T-helper 2 cell treated with Interferon-gamma antibody and Interleukin-4, amounts not matched to agents 5 μg/mL and 100 μg/mL, for 36 hours (primary cell): ENCODE measurements at regions not wholly inside any gene's neighbourhood (a gene's known extent, or its start where the extent isn't known, plus 50 kb on each side); places are given as distances from the start of the nearest gene placed in this dataset.
A peak's percentile ranks its signal among the peaks of the same experiment; 100 is the strongest.
"Not testable (repeated sequence)": the region's sequence is repeated elsewhere in the genome, so short reads cannot be mapped to it uniquely, and the experiment has no call there.

Experiments
- DNase-seq: peaks from one replicate; pipeline ENCODE4 v3.0.0; 2021; ENCODE audit warnings: low spot score
- H3K27ac Mint-ChIP-seq: one replicate; pipeline ENCODE4 v1.8.0; 2021; ENCODE audit warnings: mild to moderate bottlenecking, mixed read lengths
- H3K27me3 Mint-ChIP-seq: one replicate; pipeline ENCODE4 v1.8.0; 2021; ENCODE audit warnings: low read depth, mixed read lengths
- H3K36me3 Mint-ChIP-seq: one replicate; pipeline ENCODE4 v1.8.0; 2021; ENCODE audit warnings: low read depth, mixed read lengths
- H3K4me1 Mint-ChIP-seq: one replicate; pipeline ENCODE4 v1.8.0; 2021; ENCODE audit warnings: low read depth, mixed read lengths
- H3K4me3 Mint-ChIP-seq: one replicate; pipeline ENCODE4 v1.8.0; 2022; ENCODE audit warnings: mild to moderate bottlenecking, moderate library complexity, mixed read lengths
- H3K9me3 Mint-ChIP-seq: one replicate; pipeline ENCODE4 v1.8.0; 2021; ENCODE audit warnings: mixed read lengths

- Mint-ChIP-seq H3K4me3 (no peak overlapping the region), H3K27me3 (no peaks in the 10 kb centered on the region), H3K36me3 (no peaks in the 10 kb centered on the region), H3K4me1 (no peaks in the 10 kb centered on the region), H3K27ac (no peak overlapping the region), H3K9me3 (no peaks in the 10 kb centered on the region)
- no peak for DNase-seq
Observed at GRCh38 chr2:212745359-212745758, 206.8 kb upstream of the ERBB4 start.

GRCh38 chr2:212737392-212738172 is 199.0 kb upstream of the ERBB4 start:
- H3K36me3 Mint-ChIP-seq, result no peaks in the 10 kb centered on the region
- H3K4me1 Mint-ChIP-seq, result no peaks in the 10 kb centered on the region
- DNase-seq, result no peak
- H3K9me3 Mint-ChIP-seq, result no peaks in the 10 kb centered on the region
- H3K4me3 Mint-ChIP-seq, result no peak overlapping the region
- no peak overlapping the region for H3K27ac Mint-ChIP-seq
- H3K27me3 Mint-ChIP-seq, result no peaks in the 10 kb centered on the region

GRCh38 chr2:212736385-212736726 is 197.8 kb upstream of the ERBB4 start:
- Mint-ChIP-seq H3K27ac (no peak overlapping the region), H3K9me3 (no peaks in the 10 kb centered on the region), H3K36me3 (no peaks in the 10 kb centered on the region), H3K27me3 (no peaks in the 10 kb centered on the region), H3K4me1 (no peaks in the 10 kb centered on the region), H3K4me3 (no peak overlapping the region)
- DNase-seq, result no peak

- Mint-ChIP-seq H3K27ac (no peak overlapping the region), H3K9me3 (no peaks in the 10 kb centered on the region), H3K36me3 (no peaks in the 10 kb centered on the region), H3K4me3 (no peak overlapping the region), H3K4me1 (peaks cover 5% of the 10 kb centered on the region), H3K27me3 (no peaks in the 10 kb centered on the region)
- no peak for DNase-seq
Observed at GRCh38 chr2:212733273-212733672, 194.7 kb upstream of the ERBB4 start.

DNA sequence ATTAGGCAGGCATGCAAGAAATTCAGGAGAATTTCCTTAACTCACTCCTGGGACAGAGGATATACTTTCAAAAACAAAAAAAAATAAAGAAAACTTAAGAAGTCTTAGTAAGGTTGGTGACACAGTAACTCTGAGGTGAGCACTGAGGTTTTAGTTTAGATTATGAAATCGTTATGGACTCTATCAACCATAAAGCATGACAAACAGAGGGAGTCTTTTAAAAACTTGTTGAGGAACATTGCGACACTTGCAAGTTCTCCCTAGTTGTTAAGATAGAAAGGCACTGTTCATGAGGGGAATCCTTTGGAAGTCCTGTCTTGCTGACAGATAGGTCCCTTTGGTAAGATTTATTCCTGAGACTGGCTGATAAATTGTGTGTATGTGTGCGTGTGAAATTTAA is 194.3 kb upstream of the ERBB4 start:
- H3K4me1 Mint-ChIP-seq, result peaks cover 5% of the 10 kb centered on the region
- no peak for DNase-seq
- H3K9me3 Mint-ChIP-seq, result no peaks in the 10 kb centered on the region
- H3K27ac Mint-ChIP-seq, result no peak overlapping the region
- H3K4me3 Mint-ChIP-seq, result no peak overlapping the region
- H3K27me3 Mint-ChIP-seq, result no peaks in the 10 kb centered on the region
- no peaks in the 10 kb centered on the region for H3K36me3 Mint-ChIP-seq

- Mint-ChIP-seq H3K4me3 (no peak overlapping the region), H3K36me3 (no peaks in the 10 kb centered on the region), H3K27me3 (no peaks in the 10 kb centered on the region), H3K27ac (no peak overlapping the region), H3K4me1 (peaks cover 5% of the 10 kb centered on the region), H3K9me3 (no peaks in the 10 kb centered on the region)
- no peak for DNase-seq
Observed at GRCh38 chr2:212730994-212731393, 192.4 kb upstream of the ERBB4 start.

GRCh38 chr2:212728717-212729116 is 190.1 kb upstream of the ERBB4 start:
- Mint-ChIP-seq H3K27ac (no peak overlapping the region), H3K27me3 (no peaks in the 10 kb centered on the region), H3K9me3 (no peaks in the 10 kb centered on the region), H3K36me3 (no peaks in the 10 kb centered on the region), H3K4me1 (peaks cover 5% of the 10 kb centered on the region), H3K4me3 (no peak overlapping the region)
- no peak for DNase-seq

DNA sequence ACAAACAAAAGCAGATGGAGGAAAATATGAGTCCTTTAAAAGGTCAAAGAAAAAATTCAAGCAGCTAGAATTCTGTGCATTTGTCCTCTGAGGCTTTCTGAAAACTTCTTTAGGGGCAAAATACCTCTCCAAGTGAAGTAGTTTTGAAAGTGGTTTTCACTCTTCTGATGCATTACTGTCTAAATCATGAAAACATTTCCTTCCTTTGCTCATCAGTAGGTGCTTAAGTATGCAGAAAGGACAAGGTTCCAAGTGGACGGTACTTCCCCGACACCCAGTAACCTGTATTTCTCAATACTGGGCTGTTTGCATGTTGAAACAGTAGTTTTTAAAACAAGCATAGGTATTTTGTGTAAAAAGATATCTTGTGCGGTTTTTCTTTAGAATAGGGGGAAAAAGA is 189.1 kb upstream of the ERBB4 start:
- Mint-ChIP-seq H3K9me3 (no peaks in the 10 kb centered on the region), H3K4me1 (peaks cover 5% of the 10 kb centered on the region), H3K27ac (peak overlapping the region; percentile 34), H3K36me3 (no peaks in the 10 kb centered on the region), H3K27me3 (no peaks in the 10 kb centered on the region), H3K4me3 (no peak overlapping the region)
- DNase-seq, result no peak

DNA sequence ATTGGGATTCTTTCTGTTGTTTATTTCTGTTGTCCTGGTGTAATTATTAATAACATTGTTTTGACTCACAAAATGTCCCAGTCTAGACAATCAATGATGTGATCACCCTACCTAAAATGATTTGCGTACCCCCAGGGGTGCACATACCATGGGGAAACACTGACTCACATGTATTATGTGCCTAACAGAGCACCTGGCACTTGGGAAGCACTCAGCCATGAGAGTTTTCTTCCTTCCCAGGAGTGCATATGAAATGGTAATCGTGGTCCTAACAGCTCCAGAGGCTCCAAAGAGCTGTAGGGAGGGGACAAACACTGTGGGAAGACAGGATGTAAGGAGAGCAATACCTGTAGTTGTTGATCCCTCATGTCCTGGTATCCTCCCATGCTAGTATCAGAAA is 187.8 kb upstream of the ERBB4 start:
- Mint-ChIP-seq H3K27ac (no peak overlapping the region), H3K4me3 (no peak overlapping the region), H3K36me3 (no peaks in the 10 kb centered on the region), H3K9me3 (no peaks in the 10 kb centered on the region), H3K4me1 (peaks cover 5% of the 10 kb centered on the region), H3K27me3 (no peaks in the 10 kb centered on the region)
- DNase-seq, result no peak

DNA sequence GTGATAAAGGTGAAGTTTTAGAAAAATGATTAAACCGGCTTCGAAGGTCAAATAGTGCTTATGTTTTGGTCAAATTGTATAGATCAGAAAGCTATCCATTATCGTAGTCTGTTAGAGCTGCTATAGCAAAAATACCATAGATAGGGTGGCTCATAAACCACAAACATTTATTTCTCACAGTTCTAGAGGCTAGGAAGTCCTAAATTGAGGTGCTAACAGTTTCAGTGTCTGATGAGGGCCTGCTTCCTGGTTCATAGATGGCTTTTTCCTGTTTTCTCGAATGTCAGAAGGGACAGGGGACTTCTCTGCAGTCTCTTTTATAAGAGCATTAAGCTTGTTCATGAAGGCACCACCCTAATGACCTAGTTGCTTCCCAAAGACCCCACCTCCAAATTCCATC is 186.6 kb upstream of the ERBB4 start:
- H3K4me1 Mint-ChIP-seq, result no peaks in the 10 kb centered on the region
- H3K27me3 Mint-ChIP-seq, result no peaks in the 10 kb centered on the region
- DNase-seq, result no peak
- H3K9me3 Mint-ChIP-seq, result no peaks in the 10 kb centered on the region
- H3K4me3 Mint-ChIP-seq, result no peak overlapping the region
- H3K27ac Mint-ChIP-seq, result no peak overlapping the region
- no peaks in the 10 kb centered on the region for H3K36me3 Mint-ChIP-seq

GRCh38 chr2:212723226-212723625 is 184.6 kb upstream of the ERBB4 start:
- Mint-ChIP-seq H3K4me1 (no peaks in the 10 kb centered on the region), H3K27ac (no peak overlapping the region), H3K36me3 (no peaks in the 10 kb centered on the region), H3K9me3 (no peaks in the 10 kb centered on the region), H3K4me3 (no peak overlapping the region), H3K27me3 (no peaks in the 10 kb centered on the region)
- DNase-seq, result no peak

GRCh38 chr2:212722046-212722445 is 183.4 kb upstream of the ERBB4 start:
- Mint-ChIP-seq H3K9me3 (no peaks in the 10 kb centered on the region), H3K27ac (no peak overlapping the region), H3K36me3 (no peaks in the 10 kb centered on the region), H3K4me3 (no peak overlapping the region), H3K4me1 (no peaks in the 10 kb centered on the region), H3K27me3 (no peaks in the 10 kb centered on the region)
- DNase-seq, result no peak

DNA sequence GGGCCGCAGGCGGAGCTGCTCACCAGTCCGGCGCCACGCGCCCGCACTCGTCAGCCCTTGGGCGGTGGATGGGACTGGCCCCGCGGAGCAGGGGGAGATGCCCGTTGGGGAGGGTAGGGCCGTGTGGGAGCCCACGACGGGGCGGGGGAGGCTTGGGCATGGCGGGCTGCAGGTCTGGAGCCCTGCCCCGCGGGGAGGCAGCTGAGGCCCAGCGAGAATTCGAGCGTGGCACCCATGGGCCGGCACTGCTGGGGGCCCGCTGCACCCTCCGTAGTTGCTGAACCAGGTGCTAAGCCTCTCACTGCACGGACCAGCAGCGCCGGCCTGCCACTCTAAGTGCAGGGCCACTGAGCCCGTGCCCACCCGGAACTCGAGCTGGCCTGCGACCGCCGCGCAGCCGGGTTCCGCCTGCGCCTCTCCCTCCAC is 182.4 kb upstream of the ERBB4 start:
- Mint-ChIP-seq H3K36me3 (no peaks in the 10 kb centered on the region), H3K27me3 (no peaks in the 10 kb centered on the region)
- no peak for DNase-seq

DNA sequence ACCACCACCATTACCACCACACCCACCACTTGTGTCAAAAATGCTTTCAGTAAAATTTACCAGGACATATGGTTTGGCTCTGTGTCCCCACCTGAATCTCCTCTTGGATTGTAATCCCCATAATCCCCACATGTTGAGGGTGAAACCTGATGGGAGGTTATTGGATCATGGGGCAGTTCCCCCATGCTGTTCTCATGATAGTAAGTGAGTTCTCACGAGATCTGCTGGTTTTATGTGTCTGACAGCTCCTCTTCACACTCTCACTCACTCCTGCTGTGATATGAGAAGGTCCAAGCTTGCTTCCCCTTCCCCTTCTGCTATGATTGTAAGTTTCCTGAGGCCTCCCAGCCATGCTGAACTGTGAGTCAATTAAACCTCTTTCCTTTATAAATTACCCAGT is 176.8 kb upstream of the ERBB4 start:
- not testable (repeated sequence) for H3K4me1 Mint-ChIP-seq, H3K36me3 Mint-ChIP-seq, H3K9me3 Mint-ChIP-seq, H3K27me3 Mint-ChIP-seq, H3K4me3 Mint-ChIP-seq, H3K27ac Mint-ChIP-seq, DNase-seq

More for the DNA sequence above, 182.4 kb upstream of the ERBB4 start:
- no peaks in the 10 kb centered on the region for H3K4me1 Mint-ChIP-seq
- no peak overlapping the region for H3K4me3 Mint-ChIP-seq
- H3K27ac Mint-ChIP-seq, result no peak overlapping the region
- no peaks in the 10 kb centered on the region for H3K9me3 Mint-ChIP-seq

DNA sequence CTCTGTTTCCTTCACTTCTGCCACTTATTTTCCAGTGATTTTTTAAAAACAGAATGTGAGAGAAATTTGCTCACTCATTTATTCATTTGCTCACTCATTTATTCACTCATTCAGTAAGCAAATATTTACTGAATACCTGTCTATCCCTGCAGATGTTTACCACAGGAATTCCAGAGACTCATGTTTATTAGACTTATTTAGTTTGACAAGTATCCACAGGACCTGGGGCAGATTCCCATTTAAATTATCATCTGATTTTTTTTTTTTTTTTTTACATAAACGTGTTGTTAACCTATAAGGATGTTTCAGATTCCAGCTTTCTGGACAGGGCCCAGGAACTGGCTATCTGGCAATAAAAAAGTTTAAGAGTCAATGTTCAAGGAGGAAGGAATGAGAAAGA is 175.1 kb upstream of the ERBB4 start:
- Mint-ChIP-seq H3K27me3 (no peaks in the 10 kb centered on the region), H3K36me3 (no peaks in the 10 kb centered on the region), H3K27ac (no peak overlapping the region), H3K4me3 (no peak overlapping the region), H3K4me1 (no peaks in the 10 kb centered on the region), H3K9me3 (no peaks in the 10 kb centered on the region)
- DNase-seq, result no peak
